Colon (tissue), 2 donors: ENCODE measurements at regions not wholly inside any gene's neighbourhood (a gene's known extent, or its start where the extent isn't known, plus 50 kb on each side); places are given as distances from the start of the nearest gene placed in this dataset.
"Not testable (repeated sequence)": the region's sequence is repeated elsewhere in the genome, so short reads cannot be mapped to it uniquely, and the experiment has no call there.

Source experiments
- FAIRE-seq: peaks from 2 replicates; lab custom pipeline; 2012; peaks lifted over from hg19 to GRCh38; lab: Jason Lieb, UNC
- donor health status: control.
- donor health status: control.

- FAIRE-seq = no peak
Observed at GRCh38 chr2:105496271-105496670, 97.4 kb upstream of the FHL2 start.

GRCh38 chr2:105494683-105495425 lies 96.0 kb upstream of the FHL2 start:
- no peak for FAIRE-seq

DNA sequence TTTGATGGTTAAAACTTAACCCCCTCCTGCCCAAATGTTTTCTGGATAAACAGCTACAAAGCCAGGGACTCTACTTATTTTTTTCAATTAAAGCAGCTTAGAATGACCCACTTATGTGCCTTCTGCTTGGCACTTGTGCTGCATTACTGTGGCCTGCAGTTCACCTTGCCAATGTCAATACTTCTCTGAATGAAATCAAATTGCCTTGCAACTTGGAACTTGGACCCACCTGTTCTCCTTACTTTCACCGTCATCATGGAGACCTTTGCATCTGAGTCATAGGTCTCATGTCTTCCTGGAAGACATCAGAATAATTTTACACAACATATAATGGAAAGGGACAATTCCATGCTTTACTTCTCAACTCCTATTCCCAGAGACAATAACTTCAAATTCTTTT lies 92.1 kb upstream of the FHL2 start:
- no peak for FAIRE-seq

- FAIRE-seq = no peak
Observed at GRCh38 chr2:105490204-105490603, 91.4 kb upstream of the FHL2 start.

GRCh38 chr2:105489168-105489878 lies 90.5 kb upstream of the FHL2 start:
- FAIRE-seq = no peak

DNA sequence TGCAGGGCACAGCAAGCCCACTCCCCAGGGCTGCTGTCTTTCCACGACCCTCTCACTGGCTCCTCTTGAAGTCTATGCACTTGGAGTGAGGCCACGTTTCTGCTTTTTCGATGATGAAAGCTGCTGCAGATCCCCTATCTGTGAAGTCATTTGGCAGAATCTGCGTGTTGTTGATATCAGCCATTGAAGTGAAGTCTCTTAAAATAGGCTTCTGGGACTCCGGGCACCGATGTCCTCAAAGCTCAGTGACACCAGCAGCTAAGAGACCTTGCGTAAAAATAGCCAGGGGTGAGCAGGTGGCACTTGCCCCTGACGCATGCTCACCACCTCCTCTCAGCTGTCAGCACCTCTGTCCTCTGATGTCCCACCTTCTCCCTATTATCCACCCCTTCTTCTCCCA lies 89.4 kb upstream of the FHL2 start:
- FAIRE-seq = no peak

- FAIRE-seq = no peak
Observed at GRCh38 chr2:105487142-105488069, 88.6 kb upstream of the FHL2 start.

DNA sequence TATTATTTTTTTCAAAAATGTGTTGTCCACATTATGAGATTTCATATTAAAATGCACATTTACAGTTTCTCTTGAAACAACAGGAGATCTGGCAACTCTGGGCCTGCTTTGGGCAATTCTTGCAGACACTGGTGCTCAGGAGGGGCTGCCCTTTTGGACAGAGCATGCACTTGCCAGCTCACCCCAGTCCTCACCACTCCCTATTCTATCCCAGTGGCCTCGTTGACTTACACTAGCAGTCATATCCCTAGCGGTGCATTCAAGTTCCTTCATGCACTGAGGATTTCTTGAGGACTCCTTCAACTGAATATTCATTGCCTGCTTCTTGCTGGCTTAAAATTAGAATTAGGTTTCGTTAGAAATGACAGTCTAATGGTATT lies 87.9 kb upstream of the FHL2 start:
- FAIRE-seq = no peak

DNA sequence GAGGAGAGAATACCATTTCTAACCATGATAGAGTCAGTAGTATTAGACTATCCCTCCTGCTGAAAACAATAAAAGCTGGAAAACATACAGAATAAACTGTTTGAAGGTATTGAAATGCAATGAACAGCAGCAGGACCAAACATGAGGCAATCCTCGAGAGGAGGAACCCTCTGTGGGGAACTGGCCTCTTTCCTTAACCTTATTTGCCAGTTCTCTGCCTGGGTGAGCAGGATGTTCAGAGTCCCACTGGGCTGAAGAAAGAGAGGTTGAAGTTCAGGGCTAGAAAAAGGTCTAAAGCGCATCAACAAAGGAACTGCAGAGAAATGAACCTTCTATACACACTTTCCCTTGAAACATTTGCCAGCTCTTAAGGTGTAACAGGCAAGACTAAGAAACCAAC lies 79.8 kb upstream of the FHL2 start:
- no peak for FAIRE-seq

DNA sequence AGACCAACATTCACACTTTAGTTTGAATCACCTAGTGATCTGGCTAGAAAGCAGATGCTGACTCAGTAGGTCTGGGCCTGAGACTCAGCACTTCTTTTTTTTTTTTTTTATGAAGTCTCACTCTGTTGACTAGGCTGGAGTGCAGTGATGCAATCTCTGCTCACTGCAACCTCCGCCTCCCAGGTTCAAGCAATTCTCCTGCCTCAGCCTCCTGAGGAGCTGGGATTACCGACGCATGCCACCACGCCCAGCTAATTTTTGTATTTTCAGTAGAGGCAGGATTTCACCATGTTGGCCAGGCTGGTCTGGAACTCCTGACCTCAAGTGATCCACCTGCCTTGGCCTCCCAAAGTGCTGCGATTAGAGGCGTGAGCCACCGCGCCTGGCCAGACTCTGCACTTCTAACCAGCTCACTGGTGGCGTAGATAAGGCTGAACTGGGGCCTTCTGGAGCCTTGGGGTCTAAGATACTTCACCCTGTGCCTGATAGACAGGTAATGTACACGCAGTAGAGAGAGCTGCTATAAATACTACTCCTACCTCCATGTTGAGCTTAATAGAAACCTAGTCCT lies 78.3 kb upstream of the FHL2 start:
- not testable (repeated sequence) for FAIRE-seq

GRCh38 chr2:105473011-105473410 lies 74.2 kb upstream of the FHL2 start:
- FAIRE-seq = no peak

DNA sequence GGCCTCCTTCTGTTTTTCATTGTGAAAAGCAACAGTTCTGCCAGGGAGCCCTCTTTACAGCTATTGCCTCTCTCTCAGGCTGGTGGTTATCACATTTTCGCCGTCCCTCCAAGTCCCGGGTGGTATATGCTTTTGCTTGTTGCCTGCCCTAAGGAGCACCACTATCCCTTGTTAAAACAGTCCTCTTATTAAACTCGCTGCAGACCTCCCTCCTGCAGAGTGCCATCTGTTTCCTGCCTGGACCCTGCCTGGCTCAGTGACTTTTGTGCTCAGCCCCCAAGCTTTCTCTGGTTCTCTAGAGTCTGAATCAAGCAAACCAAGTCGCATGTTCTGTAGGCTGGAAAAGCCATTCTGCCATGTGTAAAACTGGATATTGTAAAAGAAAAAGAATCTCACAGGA lies 72.1 kb upstream of the FHL2 start:
- no peak for FAIRE-seq

GRCh38 chr2:105469781-105470180 lies 70.9 kb upstream of the FHL2 start:
- FAIRE-seq = no peak

GRCh38 chr2:105468582-105469042 lies 69.8 kb upstream of the FHL2 start:
- no peak for FAIRE-seq

- no peak for FAIRE-seq
Observed at GRCh38 chr2:105464325-105464724, 65.5 kb upstream of the FHL2 start.

- no peak for FAIRE-seq
Observed at GRCh38 chr2:105460048-105460732, 61.3 kb upstream of the FHL2 start.

- no peak for FAIRE-seq
Observed at GRCh38 chr2:105458076-105458475, 59.2 kb upstream of the FHL2 start.

GRCh38 chr2:105455488-105456003 lies 56.7 kb upstream of the FHL2 start:
- no peak for FAIRE-seq

- no peak for FAIRE-seq
Observed at GRCh38 chr2:105454801-105455485, 56.1 kb upstream of the FHL2 start.

- no peak for FAIRE-seq
Observed at GRCh38 chr2:105451571-105452166, 52.8 kb upstream of the FHL2 start.
